ENCODE measurements at regions not wholly inside any gene's neighbourhood (a gene's known extent, or its start where the extent isn't known, plus 50 kb on each side); places are given as distances from the start of the nearest gene placed in this dataset.

DNA sequence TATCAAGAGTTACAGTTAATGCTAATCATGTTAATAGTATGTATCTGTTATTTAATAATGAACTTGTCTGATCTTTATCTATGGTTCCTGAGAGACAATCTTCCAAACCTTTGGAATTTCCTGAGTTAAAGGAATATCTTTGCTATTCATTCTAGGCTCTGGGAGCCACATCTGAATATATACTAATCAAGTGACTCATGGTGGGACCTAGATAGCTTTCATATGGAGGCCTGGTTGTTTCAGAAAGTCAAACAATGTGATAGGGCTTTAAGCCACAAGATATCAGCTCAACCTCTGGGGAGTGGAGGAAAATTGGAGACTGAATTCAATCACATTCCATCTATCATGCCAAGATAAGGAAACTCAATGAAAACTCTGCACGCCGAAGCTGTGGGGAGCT, 746.4 kb downstream of the TNS3 start:
- Histone ChIP-seq H3K4me1 (peaks cover 0 to 4% (median 0%) of the 10 kb centered on the region in 9 donors), H3K27ac (no peak overlapping the region), H3K9me3 (peaks cover 0 to 8% (median 0%) of the 10 kb centered on the region in 11 donors), H3K27me3 (no peaks in the 10 kb centered on the region), H3K36me3 (no peaks in the 10 kb centered on the region), H3K4me3 (no peak overlapping the region)
- WGBS, 2 donors, result 73 to 74% methylated on average over 2 of the region's 2 CpGs
- intact Hi-C loops (cut with DNase I), result no loop called here
- TF ChIP-seq, protein P1, sequence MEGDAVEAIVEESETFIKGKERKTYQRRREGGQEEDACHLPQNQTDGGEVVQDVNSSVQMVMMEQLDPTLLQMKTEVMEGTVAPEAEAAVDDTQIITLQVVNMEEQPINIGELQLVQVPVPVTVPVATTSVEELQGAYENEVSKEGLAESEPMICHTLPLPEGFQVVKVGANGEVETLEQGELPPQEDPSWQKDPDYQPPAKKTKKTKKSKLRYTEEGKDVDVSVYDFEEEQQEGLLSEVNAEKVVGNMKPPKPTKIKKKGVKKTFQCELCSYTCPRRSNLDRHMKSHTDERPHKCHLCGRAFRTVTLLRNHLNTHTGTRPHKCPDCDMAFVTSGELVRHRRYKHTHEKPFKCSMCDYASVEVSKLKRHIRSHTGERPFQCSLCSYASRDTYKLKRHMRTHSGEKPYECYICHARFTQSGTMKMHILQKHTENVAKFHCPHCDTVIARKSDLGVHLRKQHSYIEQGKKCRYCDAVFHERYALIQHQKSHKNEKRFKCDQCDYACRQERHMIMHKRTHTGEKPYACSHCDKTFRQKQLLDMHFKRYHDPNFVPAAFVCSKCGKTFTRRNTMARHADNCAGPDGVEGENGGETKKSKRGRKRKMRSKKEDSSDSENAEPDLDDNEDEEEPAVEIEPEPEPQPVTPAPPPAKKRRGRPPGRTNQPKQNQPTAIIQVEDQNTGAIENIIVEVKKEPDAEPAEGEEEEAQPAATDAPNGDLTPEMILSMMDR (IDR thresholded peaks at IDR 0.05), result no peak
- ATAC-seq (no peak), DNase-seq (no peak)

DNA sequence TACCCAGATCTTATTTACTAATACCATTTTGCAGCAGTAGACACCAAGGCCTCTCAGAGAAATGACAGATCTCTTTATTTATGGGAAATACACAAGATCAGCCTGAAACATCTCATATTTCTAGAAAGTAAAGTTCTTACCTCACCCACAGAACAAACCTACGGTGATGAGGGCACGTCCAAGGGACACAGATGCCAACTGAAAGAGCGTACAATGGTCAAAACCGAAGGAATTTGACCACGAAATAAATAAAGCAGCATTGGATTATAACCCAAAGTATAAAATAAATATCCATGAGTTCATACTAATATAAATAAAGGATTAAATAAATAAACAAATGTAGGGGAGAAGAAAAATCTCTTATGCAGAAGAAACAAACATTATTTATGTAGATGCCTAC, 747.0 kb downstream of the TNS3 start:
- 91 to 93% methylated on average over 5 of the region's 5 CpGs for WGBS, 2 donors
- ATAC-seq (no peak), DNase-seq (no peak)
- intact Hi-C loops (cut with DNase I), result no loop called here
- Histone ChIP-seq H3K36me3 (no peaks in the 10 kb centered on the region), H3K27me3 (no peaks in the 10 kb centered on the region), H3K27ac (no peak overlapping the region), H3K4me3 (no peak overlapping the region), H3K9me3 (peaks cover 0 to 8% (median 0%) of the 10 kb centered on the region in 11 donors), H3K4me1 (peaks cover 0 to 4% (median 0%) of the 10 kb centered on the region in 9 donors)
- TF ChIP-seq, protein P1 (IDR thresholded peaks at IDR 0.05), result no peak

DNA sequence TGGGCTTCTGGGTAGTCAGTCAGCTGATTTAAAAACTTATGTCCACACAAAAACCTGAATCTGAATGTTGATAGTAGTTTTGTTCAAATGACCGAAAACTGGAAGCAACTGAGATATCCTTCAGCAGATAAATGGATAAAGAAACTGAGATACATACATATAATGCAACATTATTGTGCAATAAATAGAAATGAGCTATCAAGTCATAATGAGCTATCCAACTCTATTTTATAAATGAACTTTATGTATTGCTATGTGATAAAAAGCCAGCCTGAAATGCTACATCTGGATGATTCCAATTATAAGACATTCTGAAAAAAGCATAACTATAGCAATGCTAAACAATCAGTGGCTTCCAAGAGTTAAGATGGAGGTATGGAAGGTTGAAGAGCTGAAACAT, 748.7 kb downstream of the TNS3 start:
- TF ChIP-seq, protein P1 (IDR thresholded peaks at IDR 0.05), result no peak
- H3K9me3 ChIP-seq, result peaks cover 0 to 21% (median 5%) of the 10 kb centered on the region in 11 donors
- no peak for ATAC-seq

DNA sequence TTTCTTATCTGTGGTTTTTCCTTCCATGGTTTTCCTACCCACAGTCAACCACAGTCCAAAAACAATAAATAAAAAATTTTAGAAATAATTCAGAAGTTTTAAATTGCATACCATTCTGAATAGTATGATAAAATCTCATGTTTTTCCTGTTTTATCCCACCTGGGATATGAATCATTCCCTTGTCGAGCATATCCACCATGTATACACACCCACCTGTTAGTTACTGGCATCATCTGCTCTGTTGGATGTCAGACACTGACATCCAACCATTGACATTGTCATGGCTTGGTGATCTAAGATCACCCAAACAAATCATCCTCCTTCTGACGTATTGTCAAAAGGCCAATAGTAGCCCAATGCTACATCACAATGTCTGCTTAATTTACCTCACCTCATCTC, 749.8 kb downstream of the TNS3 start:
- 76 to 84% methylated on average over 2 of the region's 2 CpGs for WGBS, 2 donors
- no peak for DNase-seq
- Histone ChIP-seq H3K9me3 (peaks cover 0 to 30% (median 6%) of the 10 kb centered on the region in 11 donors), H3K36me3 (no peaks in the 10 kb centered on the region), H3K4me1 (peaks cover 0 to 4% (median 0%) of the 10 kb centered on the region in 9 donors), H3K27me3 (no peaks in the 10 kb centered on the region), H3K27ac (no peak overlapping the region), H3K4me3 (no peak overlapping the region)
- no peak for ATAC-seq
- intact Hi-C loops (cut with DNase I), result no loop called here
- TF ChIP-seq, protein P1 (IDR thresholded peaks at IDR 0.05), result no peak

More for the DNA sequence above, 748.7 kb downstream of the TNS3 start:
- 94 to 95% methylated on average over 1 of the region's 1 CpG for WGBS, 2 donors
- no peak for DNase-seq
- peaks cover 0 to 4% (median 0%) of the 10 kb centered on the region in 9 donors for H3K4me1 ChIP-seq
- intact Hi-C loops (cut with DNase I), result no loop called here
- no peak overlapping the region for H3K27ac ChIP-seq
- no peak overlapping the region for H3K4me3 ChIP-seq
- no peaks in the 10 kb centered on the region for H3K27me3 ChIP-seq
- H3K36me3 ChIP-seq, result no peaks in the 10 kb centered on the region
